ENCODE measurements at regions not wholly inside any gene's neighbourhood (a gene's known extent, or its start where the extent isn't known, plus 50 kb on each side); places are given as distances from the start of the nearest gene placed in this dataset.

DNA sequence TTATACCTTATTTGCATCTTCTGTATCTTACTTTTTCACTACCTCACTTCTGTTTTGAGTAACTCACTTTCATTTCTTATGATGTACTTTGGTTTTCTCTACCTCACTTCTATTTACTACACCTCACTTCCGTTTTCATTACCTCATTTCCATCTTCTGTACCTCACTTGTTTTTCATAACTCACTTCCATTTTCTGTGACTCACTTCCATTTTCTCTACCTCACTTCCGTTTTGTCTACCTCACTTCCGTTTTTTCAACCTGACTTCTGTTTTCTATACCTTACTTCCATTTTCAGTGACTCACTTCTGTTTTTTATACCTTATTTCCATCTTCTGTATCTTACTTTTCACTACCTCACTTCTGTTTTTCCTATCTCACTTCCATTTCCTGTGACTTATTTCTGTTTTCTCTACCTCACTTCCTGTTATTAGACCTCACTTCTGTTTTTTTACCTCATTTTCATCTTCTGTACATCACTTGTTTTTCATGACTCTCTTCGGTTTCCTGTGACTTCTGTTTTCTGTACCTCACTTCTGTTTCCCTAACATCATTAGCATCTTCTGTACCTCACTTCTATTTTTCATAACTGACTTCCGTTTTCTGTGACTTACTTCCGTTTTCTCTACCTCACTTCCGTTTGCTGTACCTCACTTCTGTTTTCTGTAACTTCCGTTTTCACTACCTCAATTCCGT is 493.1 kb upstream of the AKR1E2 start:
- TF ChIP-seq, protein P1, sequence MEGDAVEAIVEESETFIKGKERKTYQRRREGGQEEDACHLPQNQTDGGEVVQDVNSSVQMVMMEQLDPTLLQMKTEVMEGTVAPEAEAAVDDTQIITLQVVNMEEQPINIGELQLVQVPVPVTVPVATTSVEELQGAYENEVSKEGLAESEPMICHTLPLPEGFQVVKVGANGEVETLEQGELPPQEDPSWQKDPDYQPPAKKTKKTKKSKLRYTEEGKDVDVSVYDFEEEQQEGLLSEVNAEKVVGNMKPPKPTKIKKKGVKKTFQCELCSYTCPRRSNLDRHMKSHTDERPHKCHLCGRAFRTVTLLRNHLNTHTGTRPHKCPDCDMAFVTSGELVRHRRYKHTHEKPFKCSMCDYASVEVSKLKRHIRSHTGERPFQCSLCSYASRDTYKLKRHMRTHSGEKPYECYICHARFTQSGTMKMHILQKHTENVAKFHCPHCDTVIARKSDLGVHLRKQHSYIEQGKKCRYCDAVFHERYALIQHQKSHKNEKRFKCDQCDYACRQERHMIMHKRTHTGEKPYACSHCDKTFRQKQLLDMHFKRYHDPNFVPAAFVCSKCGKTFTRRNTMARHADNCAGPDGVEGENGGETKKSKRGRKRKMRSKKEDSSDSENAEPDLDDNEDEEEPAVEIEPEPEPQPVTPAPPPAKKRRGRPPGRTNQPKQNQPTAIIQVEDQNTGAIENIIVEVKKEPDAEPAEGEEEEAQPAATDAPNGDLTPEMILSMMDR (IDR thresholded peaks at IDR 0.05; ENCODE audit: insufficient read depth, low read length): no peak
- TF ChIP-seq GABPA (IDR thresholded peaks at IDR 0.05; ENCODE audit: low read depth) (no peak), POLR2AphosphoS5 (IDR thresholded peaks at IDR 0.05; ENCODE audit: low read depth) (no peak)
